ENCODE measurements at regions not wholly inside any gene's neighbourhood (a gene's known extent, or its start where the extent isn't known, plus 50 kb on each side); places are given as distances from the start of the nearest gene placed in this dataset.

DNA sequence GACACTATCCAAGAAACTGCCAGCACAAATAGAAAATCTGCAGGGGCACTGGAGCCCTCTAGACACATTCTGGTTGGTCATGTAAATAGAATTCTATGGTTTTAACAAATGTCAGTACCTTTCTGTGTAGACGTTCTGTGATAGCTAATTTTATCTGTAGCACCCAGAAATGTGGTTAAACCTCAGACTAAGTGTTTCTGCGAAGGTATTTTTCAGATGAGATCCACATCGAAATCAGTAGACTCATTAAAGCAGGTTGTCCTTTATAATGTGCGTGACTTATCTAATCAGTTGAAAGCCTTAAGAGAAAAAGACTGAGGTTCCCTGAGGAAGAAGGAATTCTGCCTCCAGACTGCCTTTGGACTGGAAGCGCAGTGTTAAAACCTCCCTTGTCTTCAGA lies 922.9 kb downstream of the EFNB2 start:
- ChIA-PET CTCF (no interaction called here), POLR2A (no interaction called here)
- H3K36me3 ChIP-seq (ENCODE audit: control insufficient read depth in 2 of 2, insufficient read depth in 1 of 2, low read length in 2 of 2) = no peaks in the 10 kb centered on the region
- no peak overlapping the region for H3K4me3 ChIP-seq (ENCODE audit: low read depth, low read length)
- no peaks in the 10 kb centered on the region for H3K4me1 ChIP-seq (ENCODE audit: control insufficient read depth, insufficient read depth, low read length)
- H3K27ac ChIP-seq (ENCODE audit: extremely low read depth, low read depth, low read length) = no peak overlapping the region
- no peak for TF ChIP-seq ZNF366 (tag by site-specific recombination; conservative IDR thresholded peaks at IDR 0.05)
- TF ChIP-seq FEZF1 (tag by site-specific recombination; IDR thresholded peaks at IDR 0.05) = no peak
- TF ChIP-seq ZFP37 (tag by site-specific recombination; IDR thresholded peaks at IDR 0.05) = no peak
- TF ChIP-seq SP3 (tag by site-specific recombination; IDR thresholded peaks at IDR 0.05) = no peak
- no peak for TF ChIP-seq ZBTB1 (tag by site-specific recombination; IDR thresholded peaks at IDR 0.05)
- TF ChIP-seq SALL2 (tag by site-specific recombination; IDR thresholded peaks at IDR 0.05; ENCODE audit: borderline replicate concordance) = no peak
- TF ChIP-seq BCL11B (tag by site-specific recombination; IDR thresholded peaks at IDR 0.05; ENCODE audit: low read depth) = no peak
- TF ChIP-seq, protein P1, sequence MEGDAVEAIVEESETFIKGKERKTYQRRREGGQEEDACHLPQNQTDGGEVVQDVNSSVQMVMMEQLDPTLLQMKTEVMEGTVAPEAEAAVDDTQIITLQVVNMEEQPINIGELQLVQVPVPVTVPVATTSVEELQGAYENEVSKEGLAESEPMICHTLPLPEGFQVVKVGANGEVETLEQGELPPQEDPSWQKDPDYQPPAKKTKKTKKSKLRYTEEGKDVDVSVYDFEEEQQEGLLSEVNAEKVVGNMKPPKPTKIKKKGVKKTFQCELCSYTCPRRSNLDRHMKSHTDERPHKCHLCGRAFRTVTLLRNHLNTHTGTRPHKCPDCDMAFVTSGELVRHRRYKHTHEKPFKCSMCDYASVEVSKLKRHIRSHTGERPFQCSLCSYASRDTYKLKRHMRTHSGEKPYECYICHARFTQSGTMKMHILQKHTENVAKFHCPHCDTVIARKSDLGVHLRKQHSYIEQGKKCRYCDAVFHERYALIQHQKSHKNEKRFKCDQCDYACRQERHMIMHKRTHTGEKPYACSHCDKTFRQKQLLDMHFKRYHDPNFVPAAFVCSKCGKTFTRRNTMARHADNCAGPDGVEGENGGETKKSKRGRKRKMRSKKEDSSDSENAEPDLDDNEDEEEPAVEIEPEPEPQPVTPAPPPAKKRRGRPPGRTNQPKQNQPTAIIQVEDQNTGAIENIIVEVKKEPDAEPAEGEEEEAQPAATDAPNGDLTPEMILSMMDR (tag by site-specific recombination; IDR thresholded peaks at IDR 0.05) = no peak
- no peak for TF ChIP-seq ZNF585B (tag by site-specific recombination; IDR thresholded peaks at IDR 0.05)
- TF ChIP-seq TRIM28 (IDR thresholded peaks at IDR 0.05; ENCODE audit: borderline replicate concordance, low read length) = no peak
- TF ChIP-seq ZNF335 (tag by site-specific recombination; conservative IDR thresholded peaks at IDR 0.05) = no peak
- TF ChIP-seq GLIS2 (tag by site-specific recombination; IDR thresholded peaks at IDR 0.05) = no peak
- no peak for TF ChIP-seq BCL11A (tag by site-specific recombination; IDR thresholded peaks at IDR 0.05; ENCODE audit: low read depth)
- TF ChIP-seq, protein P2, sequence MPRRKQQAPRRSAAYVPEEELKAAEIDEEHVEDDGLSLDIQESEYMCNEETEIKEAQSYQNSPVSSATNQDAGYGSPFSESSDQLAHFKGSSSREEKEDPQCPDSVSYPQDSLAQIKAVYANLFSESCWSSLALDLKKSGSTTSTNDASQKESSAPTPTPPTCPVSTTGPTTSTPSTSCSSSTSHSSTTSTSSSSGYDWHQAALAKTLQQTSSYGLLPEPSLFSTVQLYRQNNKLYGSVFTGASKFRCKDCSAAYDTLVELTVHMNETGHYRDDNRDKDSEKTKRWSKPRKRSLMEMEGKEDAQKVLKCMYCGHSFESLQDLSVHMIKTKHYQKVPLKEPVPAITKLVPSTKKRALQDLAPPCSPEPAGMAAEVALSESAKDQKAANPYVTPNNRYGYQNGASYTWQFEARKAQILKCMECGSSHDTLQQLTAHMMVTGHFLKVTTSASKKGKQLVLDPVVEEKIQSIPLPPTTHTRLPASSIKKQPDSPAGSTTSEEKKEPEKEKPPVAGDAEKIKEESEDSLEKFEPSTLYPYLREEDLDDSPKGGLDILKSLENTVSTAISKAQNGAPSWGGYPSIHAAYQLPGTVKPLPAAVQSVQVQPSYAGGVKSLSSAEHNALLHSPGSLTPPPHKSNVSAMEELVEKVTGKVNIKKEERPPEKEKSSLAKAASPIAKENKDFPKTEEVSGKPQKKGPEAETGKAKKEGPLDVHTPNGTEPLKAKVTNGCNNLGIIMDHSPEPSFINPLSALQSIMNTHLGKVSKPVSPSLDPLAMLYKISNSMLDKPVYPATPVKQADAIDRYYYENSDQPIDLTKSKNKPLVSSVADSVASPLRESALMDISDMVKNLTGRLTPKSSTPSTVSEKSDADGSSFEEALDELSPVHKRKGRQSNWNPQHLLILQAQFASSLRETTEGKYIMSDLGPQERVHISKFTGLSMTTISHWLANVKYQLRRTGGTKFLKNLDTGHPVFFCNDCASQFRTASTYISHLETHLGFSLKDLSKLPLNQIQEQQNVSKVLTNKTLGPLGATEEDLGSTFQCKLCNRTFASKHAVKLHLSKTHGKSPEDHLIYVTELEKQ (tag by site-specific recombination; IDR thresholded peaks at IDR 0.05; ENCODE audit: borderline replicate concordance) = no peak
- no peak for TF ChIP-seq ZEB2 (tag by site-specific recombination; IDR thresholded peaks at IDR 0.05)
- TF ChIP-seq ZNF610 (tag by site-specific recombination; IDR thresholded peaks at IDR 0.05; ENCODE audit: borderline replicate concordance) = no peak
- TF ChIP-seq ZNF157 (tag by site-specific recombination; IDR thresholded peaks at IDR 0.05) = no peak
- no peak for TF ChIP-seq ZNF133 (tag by site-specific recombination; IDR thresholded peaks at IDR 0.05)
- no peak for TF ChIP-seq ZNF169 (tag by site-specific recombination; IDR thresholded peaks at IDR 0.05)
- TF ChIP-seq GLI4 (tag by site-specific recombination; IDR thresholded peaks at IDR 0.05) = no peak
- H3K9me3 ChIP-seq (ENCODE audit: control insufficient read depth, insufficient read depth, low read depth, low read length) = no peaks in the 10 kb centered on the region

- Histone ChIP-seq H3K36me3 (ENCODE audit: control insufficient read depth in 2 of 2, insufficient read depth in 1 of 2, low read length in 2 of 2) (no peaks in the 10 kb centered on the region), H3K4me3 (ENCODE audit: low read depth, low read length) (no peak overlapping the region), H3K4me1 (ENCODE audit: control insufficient read depth, insufficient read depth, low read length) (no peaks in the 10 kb centered on the region), H3K27ac (ENCODE audit: extremely low read depth, low read depth, low read length) (no peak overlapping the region), H3K9me3 (ENCODE audit: control insufficient read depth, insufficient read depth, low read depth, low read length) (no peaks in the 10 kb centered on the region)
- POLR2A ChIA-PET = no interaction called here
- TF ChIP-seq MZF1 (tag by site-specific recombination; IDR thresholded peaks at IDR 0.05; ENCODE audit: borderline replicate concordance) (no peak), ZNF560 (tag by site-specific recombination; IDR thresholded peaks at IDR 0.05; ENCODE audit: borderline replicate concordance) (no peak), YY1 (tag by site-specific recombination; IDR thresholded peaks at IDR 0.05) (no peak)
- CTCF ChIA-PET = no interaction called here
Measured at GRCh38 chr13:105611424-105611823, 924.0 kb downstream of the EFNB2 start.
